Stimulated activated CD4-positive, alpha-beta T cell treated with anti-CD3 and anti-CD28 coated beads, Interleukin-12 subunit alpha, Interleukin-12 subunit beta, amount 100 ng/mL, for 4 hours (primary cell): ENCODE measurements at regions not wholly inside any gene's neighbourhood (a gene's known extent, or its start where the extent isn't known, plus 50 kb on each side); places are given as distances from the start of the nearest gene placed in this dataset.
"Not testable (repeated sequence)": the region's sequence is repeated elsewhere in the genome, so short reads cannot be mapped to it uniquely, and the experiment has no call there.

ENCODE experiments used
- DNase-seq: peaks from one replicate; pipeline ENCODE4 v3.0.0-alpha.2; 2020

DNA sequence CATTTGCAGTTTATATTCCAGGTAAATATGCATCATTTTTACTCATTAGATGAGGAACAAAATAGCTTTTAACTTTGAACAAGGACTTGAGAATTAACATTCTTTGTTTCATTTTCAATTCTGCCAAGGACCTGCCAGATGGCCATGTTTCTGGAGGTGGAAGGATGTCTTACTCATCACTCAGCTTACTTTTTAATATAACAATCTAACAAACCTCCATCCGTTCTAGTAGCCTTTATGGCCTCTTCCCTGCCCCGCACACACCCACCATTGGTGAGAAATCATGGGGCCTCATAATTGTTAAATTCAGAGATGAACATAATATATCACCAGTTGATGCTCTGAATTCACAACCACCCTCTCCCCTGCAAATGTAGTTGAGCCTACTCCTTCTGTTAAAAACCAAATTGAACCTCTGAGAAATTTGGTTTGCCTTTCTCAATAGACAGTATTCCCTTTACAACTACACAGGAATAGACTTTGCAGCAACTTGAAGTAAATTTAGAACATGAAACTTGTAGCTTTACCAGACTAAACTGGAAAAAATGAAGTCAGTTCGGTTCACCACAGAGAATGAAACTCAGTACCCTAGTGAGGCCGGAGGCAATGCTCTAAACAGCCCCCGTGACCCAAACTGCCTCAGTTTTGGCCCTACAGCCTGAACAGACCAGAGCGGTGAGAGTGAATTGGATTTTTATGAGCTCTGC lies 50.1 kb upstream of the ACSL4 start:
- no peak for DNase-seq

DNA sequence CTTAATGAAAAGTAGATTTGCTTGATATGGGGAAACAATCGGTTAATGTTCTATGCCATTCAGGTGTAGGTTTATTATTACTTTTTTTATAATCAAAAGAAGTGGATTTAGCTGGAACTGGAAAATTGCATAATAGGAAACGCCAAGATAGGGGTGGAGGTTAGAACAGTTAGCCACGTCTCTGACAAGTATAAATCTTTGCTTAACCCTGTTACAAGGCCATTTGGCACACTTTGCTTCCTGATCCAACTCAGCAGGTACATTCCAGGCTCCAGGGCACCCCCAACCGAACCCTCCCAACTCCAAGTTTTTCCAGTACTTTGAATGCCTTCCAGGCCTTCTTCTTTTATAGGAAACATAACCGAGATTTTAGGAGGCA lies 50.6 kb upstream of the ACSL4 start:
- no peak for DNase-seq

DNA sequence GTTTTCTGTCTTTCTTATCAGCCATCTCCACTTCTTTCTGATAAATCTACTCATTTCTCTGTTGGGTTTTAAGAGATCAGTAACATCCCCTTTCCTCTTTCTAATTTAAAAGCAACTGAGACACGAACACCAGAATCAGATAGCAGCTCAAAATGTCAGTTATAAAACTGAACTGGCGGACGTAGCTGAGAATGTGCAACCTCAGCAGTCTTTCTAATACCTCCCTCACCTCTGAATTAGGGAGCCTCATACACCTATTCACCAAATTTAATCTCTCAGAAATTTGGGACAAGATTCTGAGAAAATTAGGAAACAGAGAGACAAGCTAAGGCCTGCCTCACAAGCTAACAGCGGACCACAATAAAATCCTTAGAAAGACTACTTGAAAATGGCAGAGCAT lies 52.0 kb upstream of the ACSL4 start:
- no peak for DNase-seq

GRCh38 chrX:109790511-109790910 lies 57.5 kb upstream of the ACSL4 start:
- not testable (repeated sequence) for DNase-seq

- no peak for DNase-seq
Measured at GRCh38 chrX:109793191-109793590, 60.1 kb upstream of the ACSL4 start.

DNA sequence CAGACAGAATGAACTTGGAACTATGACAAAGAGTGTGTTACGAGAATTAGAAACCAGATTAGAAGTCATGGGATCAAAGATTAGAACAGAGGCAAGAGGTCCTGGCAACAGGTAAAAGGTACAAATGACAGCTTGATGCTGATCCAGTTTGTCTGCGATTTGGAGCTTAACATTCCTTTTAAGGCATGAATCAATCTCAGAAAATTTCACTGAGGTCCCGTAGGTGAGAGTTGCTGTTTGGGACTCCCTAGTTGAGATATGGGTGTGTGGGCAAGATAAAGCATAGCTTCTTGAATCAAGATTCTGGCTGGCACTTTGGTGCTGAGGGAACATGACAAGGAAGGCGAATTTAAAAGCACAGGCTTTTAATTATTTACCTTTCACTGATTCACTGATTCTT lies 62.6 kb upstream of the ACSL4 start:
- no peak for DNase-seq

DNA sequence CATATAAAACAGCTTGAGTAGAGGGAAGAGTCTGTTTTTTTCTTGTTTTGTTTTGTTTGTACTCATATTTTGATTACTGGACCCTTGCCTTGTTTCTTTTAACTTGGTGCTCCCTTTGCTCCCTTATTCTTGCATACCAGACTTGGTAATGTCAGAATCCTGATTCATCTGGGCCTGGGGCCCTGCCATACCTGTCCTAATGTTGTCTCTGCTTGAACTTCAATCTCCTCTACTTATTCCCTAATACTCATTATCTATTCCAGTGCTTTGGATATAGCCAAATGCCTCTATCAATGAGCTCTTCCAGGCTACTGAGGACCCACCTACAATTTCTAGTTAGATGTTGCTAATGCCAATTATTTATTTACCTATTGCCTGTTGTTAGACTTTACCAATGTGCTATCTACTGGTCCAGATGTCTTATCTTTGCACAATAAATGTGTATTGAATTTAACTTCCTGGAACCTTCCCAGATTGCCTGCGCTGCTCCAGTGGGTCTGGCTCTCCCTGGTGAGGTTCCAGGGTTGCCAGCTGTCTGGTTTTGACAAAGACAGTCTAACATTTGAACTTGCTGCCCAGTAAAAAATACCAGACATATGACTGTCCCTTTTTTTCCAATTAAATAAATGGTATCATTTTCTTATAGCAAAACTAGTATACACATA lies 64.4 kb upstream of the ACSL4 start:
- no peak for DNase-seq

DNA sequence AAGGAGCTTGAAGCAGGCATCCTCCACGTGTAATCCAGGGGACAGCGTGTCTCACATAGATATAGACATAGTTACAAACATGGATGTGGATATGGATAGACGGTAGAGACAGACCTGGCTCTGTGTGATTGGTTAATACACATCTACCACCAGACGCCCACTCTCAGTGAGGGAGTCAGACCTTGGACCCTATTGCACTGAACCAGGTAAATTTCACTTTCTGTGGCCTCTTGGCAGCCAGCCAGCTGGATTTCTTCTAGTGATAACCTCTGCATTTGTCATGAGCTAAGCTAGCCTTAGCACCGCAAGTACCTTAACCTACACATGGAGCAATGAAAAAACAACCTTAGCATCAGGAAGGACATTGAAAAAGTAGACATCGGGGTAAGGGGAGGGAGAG lies 79.2 kb upstream of the ACSL4 start:
- DNase-seq: no peak

DNA sequence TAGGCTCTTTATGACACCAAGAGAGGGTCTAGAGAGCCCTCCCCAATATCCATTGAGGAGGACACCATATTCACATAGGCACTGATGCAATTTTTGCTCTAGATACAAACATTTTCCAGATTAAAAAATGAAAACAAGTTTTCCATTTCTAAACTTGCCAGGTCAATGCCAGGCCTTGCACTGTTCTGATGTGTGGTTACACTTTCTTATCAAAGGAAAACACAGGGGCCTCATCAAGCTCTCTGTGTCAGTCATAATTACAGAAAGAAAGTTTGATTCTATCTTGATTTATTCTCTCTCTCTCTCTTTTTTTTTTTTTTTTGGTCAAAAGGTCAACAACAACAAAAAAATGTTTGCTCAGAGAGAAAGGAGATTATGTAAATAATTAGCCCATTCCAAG lies 80.2 kb upstream of the ACSL4 start:
- DNase-seq: no peak

GRCh38 chrX:109818976-109819375 lies 85.9 kb upstream of the ACSL4 start:
- no peak for DNase-seq

- no peak for DNase-seq
Measured at GRCh38 chrX:109822861-109823260, 89.8 kb upstream of the ACSL4 start.

GRCh38 chrX:109826954-109827708 lies 94.1 kb upstream of the ACSL4 start:
- DNase-seq: no peak

DNA sequence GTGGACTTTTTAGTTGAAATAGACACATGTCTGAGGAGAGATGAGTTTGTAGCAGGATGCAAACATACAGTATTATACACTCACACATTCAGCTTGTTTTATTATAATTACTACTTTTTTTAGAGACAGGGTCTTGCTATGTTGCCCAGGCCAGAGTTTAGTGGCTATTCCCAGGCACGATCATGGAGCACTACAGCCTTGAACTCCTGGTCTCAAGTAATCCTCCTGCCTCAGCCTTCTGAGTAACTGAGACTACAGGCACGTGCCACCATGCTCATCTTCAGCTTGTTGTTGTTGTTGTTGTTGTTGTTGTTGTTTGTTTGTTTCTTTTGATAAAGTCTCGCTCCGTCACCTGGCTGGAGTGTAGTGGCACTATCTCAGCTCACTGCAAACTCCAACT lies 94.7 kb upstream of the ACSL4 start:
- no peak for DNase-seq

GRCh38 chrX:109830157-109830703 lies 97.2 kb upstream of the ACSL4 start:
- no peak for DNase-seq

- DNase-seq: no peak
Measured at GRCh38 chrX:109830704-109831206, 97.7 kb upstream of the ACSL4 start.

DNA sequence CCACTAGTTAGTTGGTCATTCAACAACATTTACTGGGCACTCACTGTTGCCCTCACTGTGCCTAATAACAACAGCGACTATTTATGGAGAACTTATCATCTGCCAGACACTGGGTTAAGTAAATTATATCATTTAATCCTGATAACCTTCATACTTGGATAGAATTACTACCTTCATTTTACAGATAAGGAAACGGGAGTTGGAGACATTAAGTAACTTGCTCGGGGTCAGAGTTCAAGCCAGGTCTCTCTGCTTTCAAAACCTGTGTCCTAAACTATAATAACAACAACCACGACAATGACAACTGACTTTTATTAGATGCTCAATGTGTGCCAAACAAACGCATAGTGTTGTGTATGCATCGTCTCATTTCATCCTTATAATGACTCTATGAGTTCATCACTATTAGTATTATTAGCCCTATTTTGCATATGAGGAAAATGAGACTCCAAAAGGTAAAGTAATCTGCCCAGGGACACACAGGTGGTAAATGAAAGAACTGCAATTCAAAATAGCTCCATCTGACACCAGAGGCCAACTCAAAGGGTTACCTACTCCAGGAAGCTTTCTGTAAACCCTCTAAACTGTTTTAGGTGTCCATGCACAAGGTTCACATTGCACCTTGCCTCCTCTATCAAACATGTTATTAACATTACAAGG lies 98.4 kb upstream of the ACSL4 start:
- no peak for DNase-seq

DNA sequence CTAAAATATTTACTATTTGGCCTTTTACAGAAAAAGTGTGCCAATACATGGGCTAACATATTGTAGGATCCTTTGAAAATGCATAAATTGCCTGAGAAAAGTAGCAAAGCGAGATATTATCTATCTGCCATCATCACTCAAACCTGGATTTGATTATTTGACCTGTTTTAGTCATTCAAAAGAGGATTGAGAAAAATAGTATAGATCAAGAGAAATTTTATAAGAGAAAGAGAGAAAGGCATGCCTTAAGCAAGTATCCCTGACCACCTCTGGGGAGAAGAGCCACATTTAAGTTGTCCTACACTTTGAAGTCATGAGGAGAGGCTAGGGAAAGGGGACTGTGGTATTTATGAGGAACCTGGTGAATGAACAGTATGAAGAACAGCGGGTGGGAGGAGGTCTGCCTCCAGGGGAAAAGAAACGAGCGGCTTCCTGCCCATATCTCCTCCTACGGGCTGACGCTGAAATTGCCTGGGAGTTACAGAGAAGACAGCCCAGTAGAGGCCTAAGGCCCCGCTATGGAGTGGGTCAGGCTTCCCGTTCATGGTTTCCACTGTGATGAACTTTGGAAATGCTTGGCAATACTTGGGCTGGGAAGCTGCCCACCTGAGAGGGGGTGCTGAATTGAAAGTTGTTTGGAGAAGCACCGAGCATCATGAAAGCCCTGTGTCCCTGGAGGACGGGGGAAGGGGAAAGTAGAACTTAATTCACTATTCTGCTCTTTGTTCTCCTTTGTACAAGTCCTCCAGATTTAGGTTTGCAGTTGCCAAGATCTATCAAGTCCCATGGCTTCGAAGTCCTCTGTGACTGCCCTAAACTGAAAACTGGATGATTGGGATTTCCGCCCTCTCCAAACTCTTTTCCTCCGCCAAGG lies 106.9 kb upstream of the ACSL4 start:
- no peak for DNase-seq

GRCh38 chrX:109840585-109840984 lies 107.5 kb upstream of the ACSL4 start:
- no peak for DNase-seq

DNA sequence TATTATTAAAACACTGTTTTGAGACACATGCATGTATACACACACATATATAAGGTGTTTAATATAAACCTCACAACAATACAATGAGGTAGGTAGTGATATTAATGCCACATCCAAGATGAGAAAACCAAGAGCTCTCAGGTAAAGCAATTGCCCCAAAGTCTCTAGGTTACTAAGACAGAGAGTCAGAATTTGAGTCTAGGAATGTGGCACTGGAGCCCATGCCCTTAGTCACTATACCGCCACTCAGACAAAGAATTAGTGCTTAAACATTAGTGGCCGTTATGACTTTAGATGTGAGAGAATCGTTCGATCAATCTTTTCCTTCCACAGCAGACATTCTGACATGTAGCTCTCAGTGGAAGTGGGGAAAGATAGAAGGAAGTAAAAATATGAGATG lies 108.2 kb upstream of the ACSL4 start:
- no peak for DNase-seq

DNA sequence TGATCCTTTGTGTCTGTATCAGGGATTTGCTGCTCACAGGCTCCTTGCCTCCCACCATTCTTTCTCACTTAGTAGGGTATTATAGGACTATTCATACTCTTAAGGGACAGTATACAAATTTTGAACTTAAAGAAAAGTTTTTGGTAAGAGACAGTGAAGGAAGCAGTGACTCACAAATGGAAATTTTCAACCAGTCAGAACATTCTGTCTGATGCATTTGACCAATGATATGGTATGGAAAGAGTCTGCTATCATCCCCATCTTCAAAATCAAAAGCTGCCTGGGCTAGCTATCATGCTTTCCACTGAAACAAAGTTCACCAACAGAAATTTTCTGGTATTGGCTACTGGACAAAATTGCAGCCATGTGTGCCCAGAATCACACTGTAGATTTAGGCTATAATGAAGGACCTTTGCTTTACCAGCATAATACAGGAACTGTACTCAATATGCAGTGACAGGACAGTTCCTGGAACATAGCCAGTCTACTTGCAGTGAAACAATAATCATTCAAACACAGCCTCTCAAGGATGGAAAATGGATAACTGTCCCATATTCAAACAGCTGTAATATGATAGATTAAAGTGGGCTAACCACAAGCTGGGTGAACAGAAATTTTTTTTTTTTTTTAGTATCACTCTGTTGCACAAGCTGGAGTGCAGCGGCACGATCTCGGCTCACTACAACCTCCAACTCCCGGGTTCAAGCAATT lies 109.0 kb upstream of the ACSL4 start:
- no peak for DNase-seq

- no peak for DNase-seq
Measured at GRCh38 chrX:109842611-109843010, 109.6 kb upstream of the ACSL4 start.
